ENCODE measurements at regions not wholly inside any gene's neighbourhood (a gene's known extent, or its start where the extent isn't known, plus 50 kb on each side); places are given as distances from the start of the nearest gene placed in this dataset.

DNA sequence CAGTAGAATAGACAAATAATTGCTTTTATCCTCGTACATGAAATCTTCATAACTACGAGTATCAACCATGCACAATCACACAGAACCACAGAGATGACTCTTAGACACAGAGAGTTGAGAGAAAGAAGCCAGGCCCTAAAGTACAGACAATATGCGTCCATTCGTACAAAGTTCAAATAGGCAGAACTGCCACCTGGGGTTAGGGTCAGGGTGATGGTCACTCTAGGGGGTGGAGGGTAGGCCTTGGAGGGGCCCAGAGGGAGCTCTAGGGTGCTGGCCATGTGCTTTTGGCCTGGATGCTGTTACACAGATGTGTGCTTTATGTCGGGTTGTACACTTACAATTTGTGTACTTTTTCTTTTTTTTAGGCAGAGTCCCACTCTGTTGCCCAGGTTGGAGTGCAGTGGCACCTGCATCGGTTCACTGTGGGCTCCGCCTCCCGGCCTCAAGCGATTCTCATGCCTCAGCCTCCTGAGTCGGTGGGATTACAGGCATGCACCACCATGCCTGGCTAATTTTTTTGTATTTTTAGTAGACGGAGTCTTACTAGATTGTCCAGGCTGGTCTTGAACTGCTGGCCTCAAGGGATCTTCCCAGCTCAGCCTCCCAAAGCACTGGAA is 65.9 kb upstream of the KLF13 start:
- TF ChIP-seq, protein P1, sequence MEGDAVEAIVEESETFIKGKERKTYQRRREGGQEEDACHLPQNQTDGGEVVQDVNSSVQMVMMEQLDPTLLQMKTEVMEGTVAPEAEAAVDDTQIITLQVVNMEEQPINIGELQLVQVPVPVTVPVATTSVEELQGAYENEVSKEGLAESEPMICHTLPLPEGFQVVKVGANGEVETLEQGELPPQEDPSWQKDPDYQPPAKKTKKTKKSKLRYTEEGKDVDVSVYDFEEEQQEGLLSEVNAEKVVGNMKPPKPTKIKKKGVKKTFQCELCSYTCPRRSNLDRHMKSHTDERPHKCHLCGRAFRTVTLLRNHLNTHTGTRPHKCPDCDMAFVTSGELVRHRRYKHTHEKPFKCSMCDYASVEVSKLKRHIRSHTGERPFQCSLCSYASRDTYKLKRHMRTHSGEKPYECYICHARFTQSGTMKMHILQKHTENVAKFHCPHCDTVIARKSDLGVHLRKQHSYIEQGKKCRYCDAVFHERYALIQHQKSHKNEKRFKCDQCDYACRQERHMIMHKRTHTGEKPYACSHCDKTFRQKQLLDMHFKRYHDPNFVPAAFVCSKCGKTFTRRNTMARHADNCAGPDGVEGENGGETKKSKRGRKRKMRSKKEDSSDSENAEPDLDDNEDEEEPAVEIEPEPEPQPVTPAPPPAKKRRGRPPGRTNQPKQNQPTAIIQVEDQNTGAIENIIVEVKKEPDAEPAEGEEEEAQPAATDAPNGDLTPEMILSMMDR (IDR thresholded peaks at IDR 0.05) = no peak
- intact Hi-C loops (cut with DNase I; ENCODE audit: low total_unique reads) = no loop called here
- no peaks in the 10 kb centered on the region for H3K9me3 ChIP-seq
- H3K4me1 ChIP-seq = peaks cover 0 to 11% (median 1%) of the 10 kb centered on the region in 4 donors
- peak in 1 of 2 donors; percentile 5 for DNase-seq
- no peaks in the 10 kb centered on the region for H3K36me3 ChIP-seq
- H3K27ac ChIP-seq = no peak overlapping the region
- H3K4me3 ChIP-seq = no peak overlapping the region
- H3K27me3 ChIP-seq = no peaks in the 10 kb centered on the region

DNA sequence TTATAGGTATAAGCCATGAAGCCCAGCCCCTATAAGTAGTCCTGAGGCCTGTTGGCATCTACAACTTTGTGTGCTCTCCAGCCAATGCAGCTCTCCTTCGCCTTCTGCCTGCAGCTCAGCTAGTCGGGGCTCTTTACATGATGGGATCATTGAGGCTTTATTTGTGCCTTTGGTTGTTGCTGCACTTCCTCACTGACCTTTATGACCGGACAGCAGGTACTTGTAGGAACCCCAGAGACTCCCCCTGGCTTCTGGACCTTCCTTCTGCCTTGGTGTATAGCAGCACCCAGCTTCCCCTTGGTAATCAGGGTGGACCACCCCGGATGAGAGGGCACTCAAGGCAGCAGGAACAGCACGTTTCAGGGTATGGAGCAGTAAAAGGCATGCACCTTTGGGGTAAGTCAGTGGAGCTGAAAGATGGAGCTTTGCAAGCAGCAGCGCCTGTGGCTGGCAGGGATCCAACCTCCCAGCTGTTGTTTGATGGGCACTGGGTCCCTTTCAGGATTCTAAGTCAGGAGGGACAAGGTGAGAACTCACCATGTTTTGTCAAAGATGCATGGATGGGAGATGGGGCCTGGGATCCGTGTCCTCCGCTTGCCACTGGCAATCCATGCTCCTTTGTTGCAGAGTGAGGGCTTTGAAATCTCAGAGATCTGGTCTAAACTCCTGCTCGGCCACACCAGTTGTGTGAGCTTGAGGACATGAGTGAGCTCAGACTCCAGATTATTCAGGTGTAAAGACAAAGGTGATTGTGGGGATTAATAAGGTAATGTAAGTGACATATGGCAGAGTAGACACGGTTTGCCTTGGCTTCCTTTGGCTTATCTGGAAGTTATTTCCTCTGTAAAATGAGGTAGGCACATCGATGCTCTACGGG is 65.1 kb upstream of the KLF13 start:
- Histone ChIP-seq H3K36me3 (no peaks in the 10 kb centered on the region), H3K4me1 (peaks cover 0 to 8% (median 0%) of the 10 kb centered on the region in 4 donors), H3K27me3 (no peaks in the 10 kb centered on the region), H3K27ac (no peak overlapping the region), H3K4me3 (no peak overlapping the region), H3K9me3 (no peaks in the 10 kb centered on the region)
- DNase-seq = peak; percentile 13 to 60
- TF ChIP-seq, protein P1 (IDR thresholded peaks at IDR 0.05) = no peak
- intact Hi-C loops (cut with DNase I; ENCODE audit: low total_unique reads) = no loop called here

DNA sequence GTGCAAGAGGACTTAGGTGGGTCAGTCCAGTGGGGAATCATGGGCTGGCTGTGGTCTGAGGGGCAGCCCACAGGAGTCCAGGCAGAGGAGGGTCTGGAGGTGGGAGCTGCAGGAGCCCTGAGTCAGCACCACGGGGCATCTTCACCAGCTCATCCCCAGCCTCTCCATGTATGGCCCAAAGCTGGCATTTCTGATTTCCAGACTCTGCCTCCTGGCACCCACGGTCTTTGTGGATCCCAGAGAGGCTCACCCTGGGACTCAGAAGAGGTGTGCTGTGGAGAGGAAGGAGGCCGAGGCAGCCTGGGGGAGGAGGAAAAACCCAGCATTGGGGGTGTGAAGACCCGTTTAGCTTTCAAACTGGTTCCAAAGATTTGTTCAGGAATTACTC is 64.5 kb upstream of the KLF13 start:
- Histone ChIP-seq H3K4me1 (peaks cover 0 to 8% (median 0%) of the 10 kb centered on the region in 4 donors), H3K27me3 (no peaks in the 10 kb centered on the region), H3K27ac (no peak overlapping the region), H3K36me3 (no peaks in the 10 kb centered on the region), H3K4me3 (no peak overlapping the region), H3K9me3 (no peaks in the 10 kb centered on the region)
- TF ChIP-seq, protein P1 (IDR thresholded peaks at IDR 0.05) = no peak
- intact Hi-C loops (cut with DNase I; ENCODE audit: low total_unique reads) = no loop called here
- DNase-seq = peak; percentile 15 to 43

DNA sequence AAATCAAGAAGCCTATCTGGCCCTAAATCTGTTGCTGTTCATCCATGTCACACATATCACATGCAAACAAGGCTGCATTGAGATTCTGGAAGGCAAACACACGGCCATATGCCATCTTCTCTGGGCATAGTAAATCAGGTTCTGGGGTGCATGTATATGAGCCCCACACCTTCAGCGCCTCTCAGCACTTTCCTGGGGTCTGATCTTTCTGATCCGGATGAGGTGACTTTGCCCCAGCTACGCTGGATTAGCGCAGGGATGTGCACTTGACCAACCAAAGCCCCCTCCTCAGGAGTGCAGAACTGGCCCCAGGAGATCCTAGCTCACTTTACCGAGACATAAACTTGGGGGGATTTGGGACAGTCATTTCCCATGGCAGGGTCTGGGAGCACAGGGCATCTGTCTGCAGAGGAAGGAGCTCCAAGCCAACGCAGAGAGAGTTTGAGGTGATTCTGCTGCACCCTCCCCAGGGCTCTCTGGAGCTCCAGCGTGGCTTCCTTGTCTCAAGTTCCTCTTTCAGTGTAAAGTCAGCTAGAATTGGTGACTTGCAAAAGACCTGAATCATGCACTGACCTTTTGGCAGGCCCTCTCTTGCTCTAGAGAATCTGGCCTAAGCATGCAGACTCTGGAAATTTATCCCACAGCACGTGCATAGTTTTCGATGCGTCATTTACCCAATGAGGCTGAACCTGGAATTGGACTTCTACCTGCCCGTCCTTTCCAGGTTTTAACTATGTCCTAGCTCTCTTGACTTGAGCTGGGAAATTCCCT is 63.5 kb upstream of the KLF13 start:
- H3K4me3 ChIP-seq = no peak overlapping the region
- H3K27me3 ChIP-seq = no peaks in the 10 kb centered on the region
- H3K36me3 ChIP-seq = no peaks in the 10 kb centered on the region
- TF ChIP-seq, protein P1 (IDR thresholded peaks at IDR 0.05) = no peak
- peaks cover 0 to 8% (median 0%) of the 10 kb centered on the region in 4 donors for H3K4me1 ChIP-seq
- peak; percentile 49 to 65 for DNase-seq
- H3K9me3 ChIP-seq = no peaks in the 10 kb centered on the region
- no peak overlapping the region for H3K27ac ChIP-seq
- intact Hi-C loops (cut with DNase I; ENCODE audit: low total_unique reads) = no loop called here

DNA sequence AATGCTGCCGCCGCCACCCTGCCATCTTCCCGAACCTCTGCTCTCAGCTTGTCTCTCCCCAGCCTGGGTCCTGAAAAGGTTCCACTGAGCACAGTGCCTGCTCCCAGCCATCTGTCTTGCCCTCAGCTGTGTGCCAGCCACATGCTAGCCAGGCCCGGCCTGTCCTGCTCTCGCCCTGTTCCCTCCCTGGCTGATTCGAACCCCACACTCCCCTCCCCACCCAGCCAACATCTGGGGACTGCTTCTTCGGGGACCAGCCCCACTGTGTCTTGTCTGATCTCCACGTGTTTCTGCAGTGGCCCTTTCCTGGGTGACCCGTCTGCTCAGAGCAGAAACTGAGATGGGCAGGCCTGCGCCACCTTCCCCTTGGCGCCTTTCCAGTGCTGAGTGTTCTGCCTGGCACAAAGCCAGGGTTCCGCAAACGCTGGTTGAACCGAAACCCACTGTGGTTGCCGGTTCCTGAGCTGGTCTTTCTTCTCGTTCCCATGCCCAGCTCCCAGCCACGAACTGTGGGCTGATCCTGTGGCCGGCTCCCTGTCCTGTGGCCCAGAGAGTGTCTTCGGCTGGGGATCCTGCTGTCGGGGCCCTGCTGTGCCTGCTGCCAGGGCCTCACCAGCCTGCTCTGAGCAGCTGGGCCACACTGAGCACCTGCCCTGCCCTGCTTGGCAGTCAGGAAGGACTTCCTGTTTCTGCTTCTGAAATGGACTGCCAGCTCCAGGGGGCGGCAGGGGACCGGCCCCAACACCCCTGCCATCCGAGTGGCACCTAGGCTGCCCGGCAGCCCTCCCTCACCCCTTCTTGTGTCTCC is 62.7 kb upstream of the KLF13 start:
- intact Hi-C loops (cut with DNase I; ENCODE audit: low total_unique reads) = no loop called here
- TF ChIP-seq, protein P1 (IDR thresholded peaks at IDR 0.05) = no peak
- no peaks in the 10 kb centered on the region for H3K9me3 ChIP-seq
- H3K27ac ChIP-seq = no peak overlapping the region
- no peaks in the 10 kb centered on the region for H3K27me3 ChIP-seq
- H3K4me1 ChIP-seq = peaks cover 0 to 8% (median 0%) of the 10 kb centered on the region in 4 donors
- DNase-seq = peak; percentile 64 to 83
- no peak overlapping the region for H3K4me3 ChIP-seq
- no peaks in the 10 kb centered on the region for H3K36me3 ChIP-seq
